ENCODE measurements at regions not wholly inside any gene's neighbourhood (a gene's known extent, or its start where the extent isn't known, plus 50 kb on each side); places are given as distances from the start of the nearest gene placed in this dataset.

DNA sequence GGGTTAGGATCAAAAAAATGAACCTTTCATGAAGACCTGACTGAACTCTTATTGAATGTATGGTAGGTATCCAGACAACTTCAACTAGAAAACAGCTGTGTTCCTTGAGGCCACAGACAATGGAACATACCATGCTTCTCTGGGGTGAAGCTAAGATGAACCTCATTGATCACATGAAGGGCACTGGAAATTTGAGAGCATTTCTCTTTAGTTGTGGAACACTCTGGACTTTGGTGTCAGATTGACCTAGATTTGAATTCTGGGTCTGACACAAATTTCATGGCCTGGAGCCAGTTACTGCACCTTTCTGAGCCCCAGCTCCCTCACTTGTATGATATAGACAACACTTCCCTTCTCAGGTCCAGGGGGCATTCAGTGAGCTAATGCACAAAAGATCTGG is 411.2 kb upstream of the ID2 start:
- TF ChIP-seq CTCF (IDR thresholded peaks at IDR 0.05; ENCODE audit: low read depth, low read length) (no peak), MYC (IDR thresholded peaks at IDR 0.05; ENCODE audit: low read depth, low read length) (no peak), POLR2A (IDR thresholded peaks at IDR 0.05; ENCODE audit: extremely low read depth, insufficient read length) (no peak)
- TF ChIP-seq, protein P1, sequence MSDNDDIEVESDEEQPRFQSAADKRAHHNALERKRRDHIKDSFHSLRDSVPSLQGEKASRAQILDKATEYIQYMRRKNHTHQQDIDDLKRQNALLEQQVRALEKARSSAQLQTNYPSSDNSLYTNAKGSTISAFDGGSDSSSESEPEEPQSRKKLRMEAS (IDR thresholded peaks at IDR 0.05; ENCODE audit: low read depth, low read length) = no peak
- DNase-seq (ENCODE audit: low read depth) = no peak
- no peak overlapping the region for H3K4me3 ChIP-seq (ENCODE audit: low read depth, low read length)

GRCh38 chr2:8271461-8271860 is 410.4 kb upstream of the ID2 start:
- DNase-seq (ENCODE audit: low read depth) = no peak
- TF ChIP-seq POLR2A (IDR thresholded peaks at IDR 0.05; ENCODE audit: extremely low read depth, insufficient read length) = no peak
- TF ChIP-seq, protein P1 (IDR thresholded peaks at IDR 0.05; ENCODE audit: low read depth, low read length) = no peak
- TF ChIP-seq MYC (IDR thresholded peaks at IDR 0.05; ENCODE audit: low read depth, low read length) = no peak
- no peak for TF ChIP-seq CTCF (IDR thresholded peaks at IDR 0.05; ENCODE audit: low read depth, low read length)
- H3K4me3 ChIP-seq (ENCODE audit: low read depth, low read length) = no peak overlapping the region

DNA sequence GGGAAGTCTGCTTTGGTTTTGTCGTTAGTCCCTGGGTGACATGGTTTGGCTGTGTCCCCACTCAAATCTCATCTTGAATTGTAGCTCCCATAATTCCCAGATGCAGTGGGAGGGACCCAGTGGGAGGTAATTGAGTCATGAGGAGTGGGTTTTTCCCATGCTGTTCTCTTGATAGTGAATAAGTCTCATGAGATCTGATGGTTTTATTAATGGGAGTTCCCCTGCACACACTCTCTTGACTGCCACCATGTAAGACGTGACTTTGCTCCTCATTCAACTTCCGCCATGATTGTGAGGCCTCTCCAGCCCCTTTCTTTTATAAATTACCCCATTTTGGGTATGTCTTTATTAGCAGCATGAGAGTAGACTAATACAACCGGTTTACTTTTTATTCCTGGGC is 405.8 kb upstream of the ID2 start:
- no peak for TF ChIP-seq MYC (IDR thresholded peaks at IDR 0.05; ENCODE audit: low read depth, low read length)
- no peak for DNase-seq (ENCODE audit: low read depth)
- H3K4me3 ChIP-seq (ENCODE audit: low read depth, low read length) = no peak overlapping the region

DNA sequence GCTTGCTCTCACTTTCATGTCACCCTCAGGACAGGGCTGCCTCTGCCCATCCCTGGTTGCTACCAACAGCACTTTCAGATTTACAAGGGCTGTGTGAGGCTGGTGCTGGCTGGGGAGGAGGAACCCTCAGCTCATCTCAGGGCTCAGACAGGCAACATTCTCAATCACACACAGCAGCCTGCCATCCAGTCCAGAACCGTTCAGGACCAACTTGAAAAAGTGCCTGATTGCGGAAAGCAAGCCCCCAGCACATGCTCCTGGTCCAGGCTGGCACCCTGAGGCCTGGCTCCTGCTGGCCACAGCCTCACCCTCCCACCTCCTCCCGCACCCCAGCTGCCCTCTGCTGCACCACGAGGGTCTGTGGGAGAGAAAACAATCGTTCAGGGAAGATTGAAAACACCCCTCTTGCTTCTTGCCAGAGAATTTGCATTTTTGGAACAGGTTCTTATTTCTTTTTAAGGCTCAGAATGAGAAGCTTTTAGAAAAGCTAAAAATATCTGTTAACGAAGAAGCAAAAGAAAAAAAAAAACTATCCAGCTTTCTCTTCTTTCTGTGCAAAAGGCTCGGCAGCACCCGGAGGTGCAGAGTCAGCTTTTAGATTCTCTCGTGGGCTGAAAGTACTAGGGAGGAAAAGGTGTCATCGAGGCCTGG is 403.8 kb upstream of the ID2 start:
- H3K4me3 ChIP-seq (ENCODE audit: low read depth, low read length) = no peak overlapping the region
- TF ChIP-seq POLR2A (IDR thresholded peaks at IDR 0.05; ENCODE audit: extremely low read depth, insufficient read length) = no peak
- DNase-seq (ENCODE audit: low read depth) = no peak

DNA sequence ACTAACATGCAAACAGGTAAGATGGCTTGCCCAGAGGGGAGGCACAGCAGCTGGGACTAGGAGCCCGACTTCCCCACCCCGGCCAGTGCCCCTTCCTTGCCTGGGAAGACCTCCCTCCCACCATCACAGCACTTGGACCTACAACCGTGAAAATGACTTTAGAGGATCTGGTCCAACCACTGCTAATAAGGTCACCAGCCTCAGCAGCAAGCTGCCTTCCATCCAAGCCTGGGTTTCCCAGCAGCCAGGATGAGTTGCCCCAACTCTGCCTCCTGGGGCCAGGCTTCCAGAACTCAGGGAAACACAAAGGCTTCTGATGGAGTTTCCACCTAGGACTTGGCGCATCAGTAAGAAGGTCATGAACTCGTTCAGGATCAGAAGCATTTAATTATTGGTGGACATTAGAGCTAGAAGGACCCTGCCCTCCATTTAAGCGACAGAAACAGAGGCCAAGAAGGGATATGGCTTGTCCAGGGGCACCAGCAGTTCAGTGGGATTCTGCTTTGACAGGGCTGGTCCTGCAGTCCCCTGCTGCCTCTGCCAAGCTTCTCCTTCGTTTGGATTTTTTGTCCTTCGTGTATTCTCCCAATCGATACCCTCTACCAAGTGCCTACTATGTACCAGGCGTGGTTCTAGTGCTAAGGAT is 403.0 kb upstream of the ID2 start:
- no peak for TF ChIP-seq MYC (IDR thresholded peaks at IDR 0.05; ENCODE audit: low read depth, low read length)
- TF ChIP-seq, protein P1 (IDR thresholded peaks at IDR 0.05; ENCODE audit: low read depth, low read length) = no peak
- TF ChIP-seq POLR2A (IDR thresholded peaks at IDR 0.05; ENCODE audit: extremely low read depth, insufficient read length) = no peak
- TF ChIP-seq CTCF (IDR thresholded peaks at IDR 0.05; ENCODE audit: low read depth, low read length) = no peak
- H3K4me3 ChIP-seq (ENCODE audit: low read depth, low read length) = no peak overlapping the region
- DNase-seq (ENCODE audit: low read depth) = no peak

DNA sequence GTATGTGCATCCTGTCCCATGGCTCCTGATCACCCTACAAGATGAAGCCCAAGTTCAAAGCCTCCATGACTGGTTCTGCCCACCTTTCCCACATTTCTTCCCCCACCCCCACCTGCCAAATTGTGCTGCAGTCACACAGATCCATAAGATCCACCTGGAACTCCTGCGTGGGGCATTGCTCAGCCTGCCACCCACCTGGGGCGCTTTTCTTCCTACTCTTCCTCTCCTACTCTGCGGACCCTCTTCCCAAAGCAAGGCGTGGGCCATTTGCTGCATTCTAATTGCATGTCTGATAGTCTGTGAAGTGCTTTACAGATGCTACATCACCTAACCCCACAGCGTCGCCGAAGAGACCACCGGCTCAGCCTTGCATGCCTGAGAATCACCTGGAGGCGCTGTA is 402.4 kb upstream of the ID2 start:
- no peak for DNase-seq (ENCODE audit: low read depth)
- no peak overlapping the region for H3K4me3 ChIP-seq (ENCODE audit: low read depth, low read length)
- TF ChIP-seq MYC (IDR thresholded peaks at IDR 0.05; ENCODE audit: low read depth, low read length) (no peak), POLR2A (IDR thresholded peaks at IDR 0.05; ENCODE audit: extremely low read depth, insufficient read length) (no peak), CTCF (IDR thresholded peaks at IDR 0.05; ENCODE audit: low read depth, low read length) (no peak)
- TF ChIP-seq, protein P1 (IDR thresholded peaks at IDR 0.05; ENCODE audit: low read depth, low read length) = no peak

DNA sequence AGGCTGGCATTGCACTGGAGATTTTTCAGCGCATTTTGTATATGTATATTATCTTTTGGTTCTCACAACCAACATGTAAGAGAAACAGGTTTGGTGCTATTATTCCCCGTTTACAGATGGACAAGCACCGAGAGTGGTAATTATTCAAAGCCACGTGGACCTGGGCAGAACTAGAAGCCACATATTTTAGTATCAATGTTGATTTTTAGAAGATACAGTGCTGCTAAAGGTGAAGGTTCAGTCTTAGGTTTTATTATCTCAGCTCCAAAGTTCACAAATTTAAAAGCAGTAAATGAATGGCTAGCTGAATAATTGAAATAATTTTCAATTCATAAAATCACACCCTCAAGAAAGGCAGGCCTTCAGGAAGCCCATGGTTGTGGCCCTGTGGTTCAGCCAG is 400.6 kb upstream of the ID2 start:
- TF ChIP-seq CTCF (IDR thresholded peaks at IDR 0.05; ENCODE audit: low read depth, low read length) = no peak
- no peak for TF ChIP-seq MYC (IDR thresholded peaks at IDR 0.05; ENCODE audit: low read depth, low read length)
- no peak for TF ChIP-seq POLR2A (IDR thresholded peaks at IDR 0.05; ENCODE audit: extremely low read depth, insufficient read length)
- TF ChIP-seq, protein P1 (IDR thresholded peaks at IDR 0.05; ENCODE audit: low read depth, low read length) = no peak
- no peak for DNase-seq (ENCODE audit: low read depth)
- H3K4me3 ChIP-seq (ENCODE audit: low read depth, low read length) = no peak overlapping the region

Data from NB4 (cell line).